Spleen (tissue), 7 donors: ENCODE measurements at regions not wholly inside any gene's neighbourhood (a gene's known extent, or its start where the extent isn't known, plus 50 kb on each side); places are given as distances from the start of the nearest gene placed in this dataset.

ENCODE experiments used
- POLR2A ChIP-seq, 3 donors: fragments of 450-650 bp; IDR thresholded peaks; one replicate each; pipeline ENCODE4 v1.5.1; 2017; ENCODE audit warnings: antibody characterized with exemption in 3 of 3, mild to moderate bottlenecking in 1 of 3
- POLR2AphosphoS5 ChIP-seq, 3 donors: sonication (generic); formaldehyde crosslinking; IDR thresholded peaks; one replicate each; pipeline ENCODE4 v1.5.1; 2017; ENCODE audit warnings: antibody characterized with exemption in 3 of 3
- TF ChIP-seq, protein P1 (sequence below), 11 experiments: fragments of 200-600 bp in 7 of 11; fragments of 450-650 bp in 4 of 11; sonication (generic) in 4 of 11; IDR thresholded peaks in 8 of 11; conservative IDR thresholded peaks in 3 of 11; 1 replicate in 7 of 11; 2 replicates in 4 of 11; pipeline versions ENCODE4 v1.4.0 to v1.8.0; 2016 to 2021; ENCODE audit warnings: antibody characterized with exemption in 11 of 11, inconsistent platforms in 4 of 11, mild to moderate bottlenecking in 1 of 11
- donor health status: DM: no; HTN: no; CAD: no; lungs with moderate emphysema.
- donor health status: DM: no; HTN: no; CAD: no.
- donor health status: DM: no; HTN: no; CAD: no.

DNA sequence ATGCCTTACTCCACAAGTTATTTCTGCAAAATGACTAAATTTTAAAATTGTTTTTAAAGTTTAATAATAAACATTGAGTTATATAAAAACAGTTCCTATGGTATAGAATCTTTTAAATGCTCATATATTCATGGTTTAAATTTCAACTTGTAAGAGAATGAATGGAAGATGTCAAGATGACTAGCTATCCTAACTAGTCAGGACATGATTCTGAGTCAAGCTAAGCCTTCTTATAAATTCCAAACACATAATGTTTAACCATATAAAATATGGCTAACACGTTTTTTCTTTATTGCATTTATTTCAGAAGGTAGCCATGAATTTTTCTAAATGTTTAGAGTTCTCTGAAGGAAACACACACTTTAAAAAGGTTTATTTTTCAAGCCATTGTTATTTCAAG is 320.4 kb downstream of the CBLN2 start:
- TF ChIP-seq, protein P1, sequence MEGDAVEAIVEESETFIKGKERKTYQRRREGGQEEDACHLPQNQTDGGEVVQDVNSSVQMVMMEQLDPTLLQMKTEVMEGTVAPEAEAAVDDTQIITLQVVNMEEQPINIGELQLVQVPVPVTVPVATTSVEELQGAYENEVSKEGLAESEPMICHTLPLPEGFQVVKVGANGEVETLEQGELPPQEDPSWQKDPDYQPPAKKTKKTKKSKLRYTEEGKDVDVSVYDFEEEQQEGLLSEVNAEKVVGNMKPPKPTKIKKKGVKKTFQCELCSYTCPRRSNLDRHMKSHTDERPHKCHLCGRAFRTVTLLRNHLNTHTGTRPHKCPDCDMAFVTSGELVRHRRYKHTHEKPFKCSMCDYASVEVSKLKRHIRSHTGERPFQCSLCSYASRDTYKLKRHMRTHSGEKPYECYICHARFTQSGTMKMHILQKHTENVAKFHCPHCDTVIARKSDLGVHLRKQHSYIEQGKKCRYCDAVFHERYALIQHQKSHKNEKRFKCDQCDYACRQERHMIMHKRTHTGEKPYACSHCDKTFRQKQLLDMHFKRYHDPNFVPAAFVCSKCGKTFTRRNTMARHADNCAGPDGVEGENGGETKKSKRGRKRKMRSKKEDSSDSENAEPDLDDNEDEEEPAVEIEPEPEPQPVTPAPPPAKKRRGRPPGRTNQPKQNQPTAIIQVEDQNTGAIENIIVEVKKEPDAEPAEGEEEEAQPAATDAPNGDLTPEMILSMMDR (IDR thresholded peaks at IDR 0.05 in 8 of 11, conservative IDR thresholded peaks at IDR 0.05 in 3 of 11), result no peak
- TF ChIP-seq POLR2A (IDR thresholded peaks at IDR 0.05) (no peak), POLR2AphosphoS5 (IDR thresholded peaks at IDR 0.05) (no peak)
